ENCODE measurements at regions not wholly inside any gene's neighbourhood (a gene's known extent, or its start where the extent isn't known, plus 50 kb on each side); places are given as distances from the start of the nearest gene placed in this dataset.

DNA sequence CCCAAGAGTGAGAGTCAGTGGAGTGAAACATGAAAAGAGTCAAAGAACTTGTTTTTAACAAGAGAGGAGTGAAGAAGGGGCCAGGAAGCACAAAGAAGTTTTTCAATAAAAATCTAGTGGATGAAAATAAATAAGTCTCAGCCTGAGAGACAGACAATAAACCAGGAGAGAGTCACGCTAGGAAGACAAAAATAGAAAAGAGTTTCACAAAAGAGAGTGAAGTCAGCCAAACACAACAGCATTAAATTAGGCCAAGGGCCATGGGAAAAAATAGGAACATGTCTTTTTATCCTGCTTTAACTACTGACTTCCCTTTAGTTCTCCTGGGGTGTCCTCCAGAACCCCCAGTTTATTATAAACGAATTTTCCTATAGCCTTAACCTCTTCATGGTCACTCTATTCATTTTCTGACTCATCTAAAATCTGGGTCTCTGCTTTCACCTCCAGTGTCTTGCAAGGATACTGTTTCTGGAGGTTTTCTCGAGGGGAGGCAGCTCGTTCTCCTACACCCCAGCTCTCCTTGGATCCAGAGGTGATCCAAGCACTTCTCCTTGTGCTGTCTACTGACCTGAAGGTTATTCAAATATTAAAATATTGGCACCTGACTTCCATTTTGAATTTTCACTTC, 571.5 kb upstream of the PPP2R3A start:
- TF ChIP-seq TAF1 (IDR thresholded peaks at IDR 0.05; ENCODE audit: low read depth, low read length) (no peak), SPI1 (IDR thresholded peaks at IDR 0.05; ENCODE audit: low read depth, low read length) (no peak), POLR2AphosphoS5 (IDR thresholded peaks at IDR 0.05; ENCODE audit: low read depth, low read length) (no peak), POLR2A (IDR thresholded peaks at IDR 0.05; ENCODE audit: low read depth, low read length) (no peak), PAX5 (IDR thresholded peaks at IDR 0.05; ENCODE audit: insufficient read depth, low read length, severe bottlenecking) (no peak)

All from GM12891 (cell line).